ENCODE measurements at regions not wholly inside any gene's neighbourhood (a gene's known extent, or its start where the extent isn't known, plus 50 kb on each side); places are given as distances from the start of the nearest gene placed in this dataset.

DNA sequence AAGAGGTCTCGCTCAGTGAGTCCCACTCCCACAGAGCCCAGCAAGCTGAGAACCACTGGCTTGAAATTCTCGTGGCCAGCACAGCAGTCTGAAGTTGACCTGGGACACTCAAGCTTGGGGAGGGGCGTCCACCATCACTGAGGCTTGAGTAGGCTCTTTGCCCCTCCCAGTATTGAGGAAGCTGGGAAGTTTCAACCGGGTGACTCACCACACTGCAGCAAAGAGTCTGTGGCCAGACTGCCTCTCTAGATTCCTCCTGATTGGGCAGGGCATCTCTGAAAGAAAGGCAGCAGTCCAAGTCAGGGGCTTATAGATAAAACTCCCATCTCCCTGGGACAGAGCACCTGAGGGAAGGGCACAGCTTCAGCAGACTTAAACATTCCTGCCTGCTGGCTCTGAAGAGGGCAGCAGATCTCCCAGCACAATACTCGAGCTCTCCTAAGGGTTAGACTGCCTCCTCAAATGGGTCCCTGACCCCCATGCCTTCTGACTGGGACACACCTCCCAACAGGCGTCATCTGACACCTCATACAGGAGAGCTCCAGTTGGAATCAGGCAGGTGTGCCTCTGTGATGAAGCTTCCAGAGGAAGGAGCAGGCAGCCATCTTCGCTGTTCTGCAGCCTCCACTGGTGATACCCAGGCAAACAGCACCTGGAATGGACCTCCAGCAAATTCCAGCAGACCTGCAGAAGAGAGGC, 970.9 kb upstream of the LRRN3 start:
- Histone ChIP-seq H3K4me3 (ENCODE audit: insufficient read depth, low read depth, low read length) (no peak overlapping the region), H3K9me1 (ENCODE audit: insufficient read depth, low read length) (no peaks in the 10 kb centered on the region), H3K18ac (ENCODE audit: low read depth, low read length) (no peak overlapping the region), H4K20me1 (ENCODE audit: insufficient read depth, low read length) (no peaks in the 10 kb centered on the region), H3K27ac (ENCODE audit: insufficient read depth, low read length) (no peak overlapping the region), H2AFZ (replicated peaks; ENCODE audit: low read length, poor library complexity) (peak overlapping the region; percentile 73), H3K23ac (ENCODE audit: low read depth, low read length) (no peak overlapping the region), H4K5ac (ENCODE audit: low read depth, low read length) (no peak overlapping the region), H3K4me1 (ENCODE audit: control insufficient read depth, insufficient read depth, low read length) (no peaks in the 10 kb centered on the region), H4K91ac (ENCODE audit: insufficient read depth, low read depth, low read length) (no peak overlapping the region), H2AK9ac (replicated peaks; ENCODE audit: low read depth, low read length, poor library complexity) (no peak overlapping the region), H2AK5ac (ENCODE audit: low read depth, low read length) (no peak overlapping the region), H3K27me3 (ENCODE audit: control insufficient read depth, insufficient read depth, low read length) (no peaks in the 10 kb centered on the region), H3K79me1 (ENCODE audit: low read depth in 1 of 2, low read length in 2 of 2) (no peaks in the 10 kb centered on the region), H3K4ac (ENCODE audit: low read depth, low read length) (no peak overlapping the region), H3K36me3 (ENCODE audit: control insufficient read depth, insufficient read depth, low read length) (no peaks in the 10 kb centered on the region), H3K9me3 (ENCODE audit: control insufficient read depth, insufficient read depth, low read length) (0 out of 2 replicates have a peak, but pooled peaks cover 2% of the 10 kb centered on the region), H2BK5ac (ENCODE audit: low read depth, low read length, poor library complexity, severe bottlenecking) (no peak overlapping the region), H4K8ac (ENCODE audit: low read depth in 2 of 2, low read length in 2 of 2) (no peak overlapping the region), H3K56ac (ENCODE audit: extremely low read depth, insufficient read depth, low read length) (no peak overlapping the region), H3K9ac (ENCODE audit: low read depth, low read length) (no peak overlapping the region), H3K14ac (replicated peaks; ENCODE audit: low read depth, low read length) (no peak overlapping the region; the same call in 1 of the 2 replicates), H2BK120ac (ENCODE audit: low read depth, low read length) (no peak overlapping the region), H2BK20ac (ENCODE audit: low read depth, low read length) (no peak overlapping the region), H2BK15ac (ENCODE audit: low read depth, low read length) (no peak overlapping the region), H3K4me2 (ENCODE audit: low read depth, low read length) (no peak overlapping the region)
- 65% methylated on average over 4 of the region's 7 CpGs; no CpG with 5 or more reads in 1 of the 2 experiments for WGBS, 2 experiments (ENCODE audit: extremely low coverage in 2 of 2, insufficient read length in 1 of 2)
- no peak for TF ChIP-seq NFE2L2 (IDR thresholded peaks at IDR 0.05; ENCODE audit: low read depth, low read length)
- TF ChIP-seq CEBPB (IDR thresholded peaks at IDR 0.05; ENCODE audit: low read depth, low read length): no peak
- TF ChIP-seq BHLHE40 (IDR thresholded peaks at IDR 0.05; ENCODE audit: low read depth, low read length): no peak
- TF ChIP-seq RAD21 (IDR thresholded peaks at IDR 0.05; ENCODE audit: low read length): no peak
- no peak for TF ChIP-seq SMC3 (IDR thresholded peaks at IDR 0.05; ENCODE audit: low read depth, low read length)
- TF ChIP-seq FOS (IDR thresholded peaks at IDR 0.05; ENCODE audit: low read depth, low read length): no peak
- TF ChIP-seq MXI1 (IDR thresholded peaks at IDR 0.05; ENCODE audit: borderline replicate concordance, low read depth, low read length): no peak
- TF ChIP-seq, protein P1, sequence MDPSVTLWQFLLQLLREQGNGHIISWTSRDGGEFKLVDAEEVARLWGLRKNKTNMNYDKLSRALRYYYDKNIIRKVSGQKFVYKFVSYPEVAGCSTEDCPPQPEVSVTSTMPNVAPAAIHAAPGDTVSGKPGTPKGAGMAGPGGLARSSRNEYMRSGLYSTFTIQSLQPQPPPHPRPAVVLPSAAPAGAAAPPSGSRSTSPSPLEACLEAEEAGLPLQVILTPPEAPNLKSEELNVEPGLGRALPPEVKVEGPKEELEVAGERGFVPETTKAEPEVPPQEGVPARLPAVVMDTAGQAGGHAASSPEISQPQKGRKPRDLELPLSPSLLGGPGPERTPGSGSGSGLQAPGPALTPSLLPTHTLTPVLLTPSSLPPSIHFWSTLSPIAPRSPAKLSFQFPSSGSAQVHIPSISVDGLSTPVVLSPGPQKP (IDR thresholded peaks at IDR 0.05; ENCODE audit: borderline replicate concordance, low read depth, low read length): no peak
- TF ChIP-seq RFX5 (IDR thresholded peaks at IDR 0.05; ENCODE audit: low read depth, low read length): no peak
- TF ChIP-seq, protein P2, sequence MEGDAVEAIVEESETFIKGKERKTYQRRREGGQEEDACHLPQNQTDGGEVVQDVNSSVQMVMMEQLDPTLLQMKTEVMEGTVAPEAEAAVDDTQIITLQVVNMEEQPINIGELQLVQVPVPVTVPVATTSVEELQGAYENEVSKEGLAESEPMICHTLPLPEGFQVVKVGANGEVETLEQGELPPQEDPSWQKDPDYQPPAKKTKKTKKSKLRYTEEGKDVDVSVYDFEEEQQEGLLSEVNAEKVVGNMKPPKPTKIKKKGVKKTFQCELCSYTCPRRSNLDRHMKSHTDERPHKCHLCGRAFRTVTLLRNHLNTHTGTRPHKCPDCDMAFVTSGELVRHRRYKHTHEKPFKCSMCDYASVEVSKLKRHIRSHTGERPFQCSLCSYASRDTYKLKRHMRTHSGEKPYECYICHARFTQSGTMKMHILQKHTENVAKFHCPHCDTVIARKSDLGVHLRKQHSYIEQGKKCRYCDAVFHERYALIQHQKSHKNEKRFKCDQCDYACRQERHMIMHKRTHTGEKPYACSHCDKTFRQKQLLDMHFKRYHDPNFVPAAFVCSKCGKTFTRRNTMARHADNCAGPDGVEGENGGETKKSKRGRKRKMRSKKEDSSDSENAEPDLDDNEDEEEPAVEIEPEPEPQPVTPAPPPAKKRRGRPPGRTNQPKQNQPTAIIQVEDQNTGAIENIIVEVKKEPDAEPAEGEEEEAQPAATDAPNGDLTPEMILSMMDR (conservative IDR thresholded peaks at IDR 0.05; ENCODE audit: low read depth, low read length): no peak
- no peak for TF ChIP-seq CHD1 (IDR thresholded peaks at IDR 0.05; ENCODE audit: low read depth, low read length)
- TF ChIP-seq MAZ (IDR thresholded peaks at IDR 0.05; ENCODE audit: borderline replicate concordance, low read depth, low read length): no peak
- no peak for TF ChIP-seq RCOR1 (IDR thresholded peaks at IDR 0.05; ENCODE audit: insufficient replicate concordance, low read length)
- TF ChIP-seq, protein P3, sequence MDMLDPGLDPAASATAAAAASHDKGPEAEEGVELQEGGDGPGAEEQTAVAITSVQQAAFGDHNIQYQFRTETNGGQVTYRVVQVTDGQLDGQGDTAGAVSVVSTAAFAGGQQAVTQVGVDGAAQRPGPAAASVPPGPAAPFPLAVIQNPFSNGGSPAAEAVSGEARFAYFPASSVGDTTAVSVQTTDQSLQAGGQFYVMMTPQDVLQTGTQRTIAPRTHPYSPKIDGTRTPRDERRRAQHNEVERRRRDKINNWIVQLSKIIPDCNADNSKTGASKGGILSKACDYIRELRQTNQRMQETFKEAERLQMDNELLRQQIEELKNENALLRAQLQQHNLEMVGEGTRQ (IDR thresholded peaks at IDR 0.05; ENCODE audit: low read depth, low read length): no peak
- CTCF ChIA-PET: interaction anchor here (0.8 kb wide), 1 partner anchor 31 kb away, joined by 3 read pairs; no protein-coding TSS in a partner anchor
- BruUV-seq (replicated peaks): no TSS peak
- in situ Hi-C loops (cut with MboI; ENCODE audit: low sequenced_read_pairs): no loop called here
- dilution Hi-C loops (cut with HindIII; ENCODE audit: low sequenced_read_pairs, unreplicated experiment): no loop called here
- ATAC-seq (ENCODE audit: low read depth): peak; percentile 42
- POLR2A ChIA-PET (ENCODE audit: unreplicated experiment): no interaction called here
- intact Hi-C loops (cut with micrococcal nuclease): no loop called here
- peak; percentile 18 for DNase-seq
